HFFc6 (cell line): ENCODE measurements at regions not wholly inside any gene's neighbourhood (a gene's known extent, or its start where the extent isn't known, plus 50 kb on each side); places are given as distances from the start of the nearest gene placed in this dataset.

Source experiments
- DNase-seq: peaks from one replicate; pipeline ENCODE4 v3.0.0-alpha.2; 2018
- H3K27ac Mint-ChIP-seq: 2 replicates; pipeline ENCODE4 v1.8.0; 2020; ENCODE audit warnings: mild to moderate bottlenecking, mixed read lengths
- H3K27me3 Mint-ChIP-seq: 2 replicates; pipeline ENCODE4 v1.8.0; 2021; ENCODE audit warnings: mild to moderate bottlenecking, moderate library complexity, mixed read lengths; ENCODE audit not compliant: insufficient read depth
- H3K36me3 Mint-ChIP-seq: 2 replicates; pipeline ENCODE4 v1.8.0; 2021; ENCODE audit warnings: low read depth, mixed read lengths
- H3K4me1 Mint-ChIP-seq: 2 replicates; pipeline ENCODE4 v1.8.0; 2020; ENCODE audit warnings: low read depth, mixed read lengths
- H3K4me3 Mint-ChIP-seq: 2 replicates; pipeline ENCODE4 v1.8.0; 2020; ENCODE audit warnings: mild to moderate bottlenecking, moderate library complexity, mixed read lengths
- H3K9me3 Mint-ChIP-seq: 2 replicates; pipeline ENCODE4 v1.8.0; 2020; ENCODE audit warnings: mild to moderate bottlenecking, mixed read lengths
- CTCF ChIP-seq: fragments of 200-600 bp; sonication (generic); IDR thresholded peaks from 2 replicates; pipeline ENCODE4 v1.5.0; 2021; ENCODE audit warnings: antibody characterized with exemption, mild to moderate bottlenecking

DNA sequence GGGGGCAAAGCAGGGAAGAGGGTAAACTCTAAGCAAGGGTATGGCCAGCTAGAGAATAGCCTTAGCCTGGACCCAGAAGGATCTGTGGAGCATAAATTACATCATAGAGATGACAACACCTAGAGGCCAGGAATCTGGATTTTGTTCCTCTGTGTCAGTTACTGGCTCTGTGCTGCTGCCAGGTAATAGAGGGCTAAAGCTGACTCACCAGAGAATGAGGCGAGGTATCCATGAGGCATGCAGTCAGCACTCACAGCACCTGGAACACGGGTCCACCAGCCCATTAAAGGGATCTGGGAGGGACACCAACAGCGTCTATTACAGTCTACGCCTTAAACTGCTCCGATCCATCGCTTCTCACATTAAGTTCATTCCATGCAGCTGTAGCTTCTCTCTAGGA, 74.9 kb upstream of the CMKLR1 start:
- TF ChIP-seq CTCF, result no peak
- DNase-seq, result no peak
- H3K36me3 Mint-ChIP-seq, result no peaks in the 10 kb centered on the region; the same call in 1 of the 2 replicates
- no peak overlapping the region for H3K4me3 Mint-ChIP-seq
- no peaks in the 10 kb centered on the region for H3K4me1 Mint-ChIP-seq
- H3K9me3 Mint-ChIP-seq, result peaks cover 38% of the 10 kb centered on the region
- no peak overlapping the region for H3K27ac Mint-ChIP-seq
- H3K27me3 Mint-ChIP-seq, result no peaks in the 10 kb centered on the region

DNA sequence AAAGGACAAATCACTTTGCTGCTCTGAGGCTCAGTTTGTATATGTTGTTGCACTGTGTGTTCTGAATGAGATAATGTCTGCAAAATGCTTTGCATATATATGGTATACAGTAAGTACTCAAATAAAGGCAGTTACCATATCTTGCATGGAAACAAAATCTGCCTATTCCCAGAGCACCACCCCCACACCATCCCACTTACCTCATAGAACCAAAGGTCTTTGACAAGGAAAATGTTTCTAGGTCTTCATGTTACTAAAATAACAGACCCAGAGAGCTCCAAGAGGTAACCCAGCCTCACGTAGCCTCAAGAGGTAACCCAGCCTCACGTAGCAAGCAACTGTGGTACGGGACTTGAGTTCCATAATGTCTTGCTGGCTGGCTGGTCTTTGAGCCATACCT, 71.6 kb upstream of the CMKLR1 start:
- H3K36me3 Mint-ChIP-seq, result no peaks in the 10 kb centered on the region; the same call in 1 of the 2 replicates
- no peaks in the 10 kb centered on the region for H3K4me1 Mint-ChIP-seq
- H3K4me3 Mint-ChIP-seq, result no peak overlapping the region
- no peaks in the 10 kb centered on the region for H3K27me3 Mint-ChIP-seq
- H3K27ac Mint-ChIP-seq, result no peak overlapping the region
- H3K9me3 Mint-ChIP-seq, result peaks cover 24% of the 10 kb centered on the region
- TF ChIP-seq CTCF, result no peak
- no peak for DNase-seq

GRCh38 chr12:108409481-108409880, 70.4 kb upstream of the CMKLR1 start:
- Mint-ChIP-seq H3K4me1 (no peaks in the 10 kb centered on the region), H3K27me3 (no peaks in the 10 kb centered on the region), H3K36me3 (no peaks in the 10 kb centered on the region; the same call in 1 of the 2 replicates), H3K4me3 (no peak overlapping the region), H3K9me3 (peaks cover 26% of the 10 kb centered on the region), H3K27ac (no peak overlapping the region)
- DNase-seq, result no peak
- no peak for TF ChIP-seq CTCF

GRCh38 chr12:108403952-108404351, 64.8 kb upstream of the CMKLR1 start:
- Mint-ChIP-seq H3K4me1 (no peaks in the 10 kb centered on the region), H3K4me3 (no peak overlapping the region), H3K36me3 (no peaks in the 10 kb centered on the region; the same call in 1 of the 2 replicates), H3K27me3 (peaks cover 2% of the 10 kb centered on the region; the same call in 1 of the 2 replicates), H3K9me3 (peaks cover 52% of the 10 kb centered on the region), H3K27ac (no peak overlapping the region)
- no peak for TF ChIP-seq CTCF
- DNase-seq, result no peak

GRCh38 chr12:108401964-108402363, 62.9 kb upstream of the CMKLR1 start:
- no peaks in the 10 kb centered on the region for H3K4me1 Mint-ChIP-seq
- H3K27ac Mint-ChIP-seq, result no peak overlapping the region
- H3K9me3 Mint-ChIP-seq, result peaks cover 59% of the 10 kb centered on the region
- no peak overlapping the region for H3K4me3 Mint-ChIP-seq
- no peak for TF ChIP-seq CTCF
- peaks cover 2% of the 10 kb centered on the region; the same call in 1 of the 2 replicates for H3K27me3 Mint-ChIP-seq
- DNase-seq, result no peak
- H3K36me3 Mint-ChIP-seq, result no peaks in the 10 kb centered on the region; the same call in 1 of the 2 replicates
